ENCODE measurements at regions not wholly inside any gene's neighbourhood (a gene's known extent, or its start where the extent isn't known, plus 50 kb on each side); places are given as distances from the start of the nearest gene placed in this dataset.

DNA sequence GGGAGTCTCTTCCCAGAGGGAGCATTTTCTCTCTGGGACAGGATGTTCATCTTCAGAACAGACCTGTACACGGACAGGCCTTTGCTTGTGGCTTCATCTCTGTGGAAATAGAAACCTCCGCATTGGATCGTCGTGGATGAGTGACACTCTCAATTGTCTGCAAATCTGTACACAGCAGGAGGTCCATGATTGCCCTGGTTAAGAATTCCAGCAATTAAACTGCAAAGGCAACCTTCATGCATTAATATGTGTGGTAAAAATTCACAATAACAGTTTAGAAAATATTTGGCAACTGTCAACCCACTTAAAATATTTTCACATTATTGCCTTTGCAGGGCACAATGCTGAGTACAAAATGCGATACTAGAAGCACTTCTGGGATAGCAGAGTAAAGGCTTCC, 149.8 kb upstream of the SFSWAP start:
- TF ChIP-seq CTCF (IDR thresholded peaks at IDR 0.05; ENCODE audit: control extremely low read depth in 1 of 3, insufficient read depth in 1 of 3, low read depth in 1 of 3, low read length in 3 of 3) (no peak), GABPA (IDR thresholded peaks at IDR 0.05; ENCODE audit: borderline replicate concordance, insufficient read depth, low read length) (no peak), POLR2AphosphoS5 (IDR thresholded peaks at IDR 0.05; ENCODE audit: low read depth, low read length) (no peak), CREB1 (IDR thresholded peaks at IDR 0.05) (no peak), RXRA (IDR thresholded peaks at IDR 0.05; ENCODE audit: insufficient read depth, low read depth, low read length) (no peak)

Measured in H1 (cell line).